Activated naive CD4-positive, alpha-beta T cell treated with anti-CD3 and anti-CD28 coated beads, Interleukin-2, amount 10 ng/mL, durations not matched to agents 7 days and 5 days (primary cell): ENCODE measurements at regions not wholly inside any gene's neighbourhood (a gene's known extent, or its start where the extent isn't known, plus 50 kb on each side); places are given as distances from the start of the nearest gene placed in this dataset.
"Not testable (repeated sequence)": the region's sequence is repeated elsewhere in the genome, so short reads cannot be mapped to it uniquely, and the experiment has no call there.

ENCODE experiments used
- CTCF ChIA-PET: fragments of 350-600 bp; sonication (Branson Sonifier 250); formaldehyde crosslinking; loops from one replicate; lab custom pipeline; 2021; ENCODE audit warnings: antibody characterized with exemption; lab: Charles Lee
- DNase-seq: peaks from one replicate; pipeline ENCODE4 v3.0.0-alpha.2; 2020
- H3K27ac Mint-ChIP-seq: one replicate; pipeline ENCODE4 v1.8.0; 2021; ENCODE audit warnings: mild to moderate bottlenecking, moderate library complexity, mixed read lengths
- H3K27me3 Mint-ChIP-seq: one replicate; pipeline ENCODE4 v1.8.0; 2021; ENCODE audit warnings: mild to moderate bottlenecking, mixed read lengths
- H3K36me3 Mint-ChIP-seq: one replicate; pipeline ENCODE4 v1.8.0; 2021; ENCODE audit warnings: mixed read lengths
- H3K4me1 Mint-ChIP-seq: one replicate; pipeline ENCODE4 v1.8.0; 2021; ENCODE audit warnings: mixed read lengths
- H3K4me3 Mint-ChIP-seq: one replicate; pipeline ENCODE4 v1.8.0; 2021; ENCODE audit warnings: mild to moderate bottlenecking, moderate library complexity, mixed read lengths
- H3K9me3 Mint-ChIP-seq: one replicate; pipeline ENCODE4 v1.8.0; 2021; ENCODE audit warnings: mixed read lengths

- peaks cover 3% of the 10 kb centered on the region for H3K9me3 Mint-ChIP-seq
- H3K4me1 Mint-ChIP-seq, result no peaks in the 10 kb centered on the region
- H3K36me3 Mint-ChIP-seq, result no peaks in the 10 kb centered on the region
- no peak overlapping the region for H3K27ac Mint-ChIP-seq
- DNase-seq, result no peak
- no peaks in the 10 kb centered on the region for H3K27me3 Mint-ChIP-seq
- no peak overlapping the region for H3K4me3 Mint-ChIP-seq
- CTCF ChIA-PET, result interaction anchor here (0.6 kb wide), 1 partner anchor 270 kb away, joined by 3 read pairs; no protein-coding TSS in a partner anchor
Measured at GRCh38 chr2:184449760-184450159, 148.6 kb upstream of the ZNF804A start.

GRCh38 chr2:184452907-184453306 lies 145.4 kb upstream of the ZNF804A start:
- Mint-ChIP-seq H3K9me3 (peaks cover 6% of the 10 kb centered on the region), H3K4me1 (no peaks in the 10 kb centered on the region), H3K27ac (no peak overlapping the region), H3K4me3 (no peak overlapping the region), H3K27me3 (no peaks in the 10 kb centered on the region), H3K36me3 (no peaks in the 10 kb centered on the region)
- DNase-seq, result no peak
- CTCF ChIA-PET, result no interaction called here

- Mint-ChIP-seq H3K27me3 (no peaks in the 10 kb centered on the region), H3K4me1 (no peaks in the 10 kb centered on the region), H3K36me3 (no peaks in the 10 kb centered on the region), H3K9me3 (peaks cover 6% of the 10 kb centered on the region), H3K4me3 (no peak overlapping the region), H3K27ac (no peak overlapping the region)
- CTCF ChIA-PET, result no interaction called here
- DNase-seq, result no peak
Measured at GRCh38 chr2:184455624-184456023, 142.7 kb upstream of the ZNF804A start.

GRCh38 chr2:184456693-184457092 lies 141.6 kb upstream of the ZNF804A start:
- DNase-seq, CTCF ChIA-PET, H3K36me3 Mint-ChIP-seq, H3K4me1 Mint-ChIP-seq, H3K27ac Mint-ChIP-seq, H3K4me3 Mint-ChIP-seq, H3K9me3 Mint-ChIP-seq, H3K27me3 Mint-ChIP-seq: not testable (repeated sequence)

- no peak overlapping the region for H3K4me3 Mint-ChIP-seq
- no peaks in the 10 kb centered on the region for H3K9me3 Mint-ChIP-seq
- no peaks in the 10 kb centered on the region for H3K27me3 Mint-ChIP-seq
- H3K36me3 Mint-ChIP-seq, result no peaks in the 10 kb centered on the region
- no peak for DNase-seq
- CTCF ChIA-PET, result no interaction called here
- no peak overlapping the region for H3K27ac Mint-ChIP-seq
- no peaks in the 10 kb centered on the region for H3K4me1 Mint-ChIP-seq
Measured at GRCh38 chr2:184463102-184463865, 135.0 kb upstream of the ZNF804A start.

- no peaks in the 10 kb centered on the region for H3K9me3 Mint-ChIP-seq
- CTCF ChIA-PET, result no interaction called here
Measured at GRCh38 chr2:184463866-184464248, 134.5 kb upstream of the ZNF804A start.

GRCh38 chr2:184468826-184469225 lies 129.5 kb upstream of the ZNF804A start:
- H3K27ac Mint-ChIP-seq, result no peak overlapping the region
- H3K9me3 Mint-ChIP-seq, result peaks cover 3% of the 10 kb centered on the region
- H3K4me1 Mint-ChIP-seq, result no peaks in the 10 kb centered on the region
- H3K36me3 Mint-ChIP-seq, result no peaks in the 10 kb centered on the region
- H3K27me3 Mint-ChIP-seq, result no peaks in the 10 kb centered on the region
- no peak for DNase-seq
- CTCF ChIA-PET, result no interaction called here
- no peak overlapping the region for H3K4me3 Mint-ChIP-seq

More at GRCh38 chr2:184463866-184464248, 134.5 kb upstream of the ZNF804A start:
- Mint-ChIP-seq H3K27me3 (no peaks in the 10 kb centered on the region), H3K4me3 (no peak overlapping the region), H3K4me1 (no peaks in the 10 kb centered on the region), H3K36me3 (no peaks in the 10 kb centered on the region), H3K27ac (no peak overlapping the region)
- no peak for DNase-seq

GRCh38 chr2:184472481-184472880 lies 125.8 kb upstream of the ZNF804A start:
- no peaks in the 10 kb centered on the region for H3K4me1 Mint-ChIP-seq
- no peaks in the 10 kb centered on the region for H3K36me3 Mint-ChIP-seq
- no peak overlapping the region for H3K27ac Mint-ChIP-seq
- CTCF ChIA-PET, result no interaction called here
- H3K4me3 Mint-ChIP-seq, result no peak overlapping the region
- no peaks in the 10 kb centered on the region for H3K27me3 Mint-ChIP-seq
- DNase-seq, result no peak
- H3K9me3 Mint-ChIP-seq, result peaks cover 3% of the 10 kb centered on the region

GRCh38 chr2:184481865-184482264 lies 116.5 kb upstream of the ZNF804A start:
- peaks cover 10% of the 10 kb centered on the region for H3K9me3 Mint-ChIP-seq
- no peak for DNase-seq
- no peaks in the 10 kb centered on the region for H3K27me3 Mint-ChIP-seq
- no peaks in the 10 kb centered on the region for H3K36me3 Mint-ChIP-seq
- no peak overlapping the region for H3K4me3 Mint-ChIP-seq
- H3K27ac Mint-ChIP-seq, result no peak overlapping the region
- no peaks in the 10 kb centered on the region for H3K4me1 Mint-ChIP-seq
- CTCF ChIA-PET, result no interaction called here

GRCh38 chr2:184498936-184499335 lies 99.4 kb upstream of the ZNF804A start:
- Mint-ChIP-seq H3K27me3 (no peaks in the 10 kb centered on the region), H3K4me3 (no peak overlapping the region), H3K36me3 (no peaks in the 10 kb centered on the region), H3K27ac (no peak overlapping the region), H3K9me3 (peaks cover 6% of the 10 kb centered on the region), H3K4me1 (no peaks in the 10 kb centered on the region)
- CTCF ChIA-PET, result no interaction called here
- DNase-seq, result no peak

- no peak overlapping the region for H3K4me3 Mint-ChIP-seq
- no peaks in the 10 kb centered on the region for H3K4me1 Mint-ChIP-seq
- no peak for DNase-seq
- H3K27me3 Mint-ChIP-seq, result no peaks in the 10 kb centered on the region
- H3K36me3 Mint-ChIP-seq, result no peaks in the 10 kb centered on the region
- CTCF ChIA-PET, result no interaction called here
- H3K9me3 Mint-ChIP-seq, result peaks cover 2% of the 10 kb centered on the region
- H3K27ac Mint-ChIP-seq, result no peak overlapping the region
Measured at GRCh38 chr2:184504252-184504651, 94.1 kb upstream of the ZNF804A start.

GRCh38 chr2:184507254-184507653 lies 91.1 kb upstream of the ZNF804A start:
- H3K27ac Mint-ChIP-seq, result no peak overlapping the region
- no peaks in the 10 kb centered on the region for H3K4me1 Mint-ChIP-seq
- no peaks in the 10 kb centered on the region for H3K27me3 Mint-ChIP-seq
- H3K9me3 Mint-ChIP-seq, result peaks cover 2% of the 10 kb centered on the region
- no peak for DNase-seq
- CTCF ChIA-PET, result no interaction called here
- H3K4me3 Mint-ChIP-seq, result no peak overlapping the region
- H3K36me3 Mint-ChIP-seq, result no peaks in the 10 kb centered on the region

- Mint-ChIP-seq H3K36me3 (no peaks in the 10 kb centered on the region), H3K4me3 (no peak overlapping the region), H3K27ac (no peak overlapping the region), H3K9me3 (no peaks in the 10 kb centered on the region), H3K4me1 (no peaks in the 10 kb centered on the region), H3K27me3 (no peaks in the 10 kb centered on the region)
- no peak for DNase-seq
- CTCF ChIA-PET, result no interaction called here
Measured at GRCh38 chr2:184517402-184517801, 80.9 kb upstream of the ZNF804A start.

- Mint-ChIP-seq H3K27ac (no peak overlapping the region), H3K36me3 (no peaks in the 10 kb centered on the region), H3K4me3 (no peak overlapping the region), H3K9me3 (no peaks in the 10 kb centered on the region), H3K27me3 (no peaks in the 10 kb centered on the region), H3K4me1 (no peaks in the 10 kb centered on the region)
- CTCF ChIA-PET, result no interaction called here
- no peak for DNase-seq
Measured at GRCh38 chr2:184520441-184520840, 77.9 kb upstream of the ZNF804A start.

GRCh38 chr2:184523732-184524131 lies 74.6 kb upstream of the ZNF804A start:
- no peak for DNase-seq
- no peaks in the 10 kb centered on the region for H3K27me3 Mint-ChIP-seq
- H3K36me3 Mint-ChIP-seq, result no peaks in the 10 kb centered on the region
- no peak overlapping the region for H3K27ac Mint-ChIP-seq
- no peaks in the 10 kb centered on the region for H3K4me1 Mint-ChIP-seq
- H3K9me3 Mint-ChIP-seq, result peaks cover 4% of the 10 kb centered on the region
- H3K4me3 Mint-ChIP-seq, result no peak overlapping the region
- CTCF ChIA-PET, result no interaction called here
